Activated CD4-positive, alpha-beta T cell treated with anti-CD3 and anti-CD28 coated beads, Interleukin-2, Interleukin-6, amounts not matched to agents 100 ng/mL and 50 ng/mL, durations not matched to agents 16 hours and 8 hours (primary cell): ENCODE measurements at regions not wholly inside any gene's neighbourhood (a gene's known extent, or its start where the extent isn't known, plus 50 kb on each side); places are given as distances from the start of the nearest gene placed in this dataset.

Experiments
- DNase-seq: peaks from one replicate; pipeline ENCODE4 v3.0.0-alpha.2; 2020

DNA sequence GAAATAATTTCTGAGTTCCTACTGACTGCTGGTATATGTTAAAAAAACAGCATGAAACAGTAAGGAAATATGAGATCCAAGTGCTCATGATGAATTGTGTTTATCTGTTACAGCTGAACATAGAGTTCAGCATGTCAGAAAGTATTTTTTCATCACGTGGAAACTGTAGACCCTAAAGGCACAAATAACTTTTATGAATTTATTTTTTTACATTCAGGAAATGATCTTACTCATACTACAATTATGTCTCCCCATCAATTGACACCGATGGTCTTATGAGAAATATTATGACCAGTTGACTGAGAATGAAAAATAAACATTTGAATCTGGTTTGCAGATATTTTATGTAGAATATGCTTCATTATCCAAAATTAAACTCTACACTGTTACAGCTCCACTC is 283.1 kb upstream of the SPANXN4 start:
- no peak for DNase-seq

- no peak for DNase-seq
Measured at GRCh38 chrX:142733327-142733726, 292.4 kb upstream of the SPANXN4 start.

DNA sequence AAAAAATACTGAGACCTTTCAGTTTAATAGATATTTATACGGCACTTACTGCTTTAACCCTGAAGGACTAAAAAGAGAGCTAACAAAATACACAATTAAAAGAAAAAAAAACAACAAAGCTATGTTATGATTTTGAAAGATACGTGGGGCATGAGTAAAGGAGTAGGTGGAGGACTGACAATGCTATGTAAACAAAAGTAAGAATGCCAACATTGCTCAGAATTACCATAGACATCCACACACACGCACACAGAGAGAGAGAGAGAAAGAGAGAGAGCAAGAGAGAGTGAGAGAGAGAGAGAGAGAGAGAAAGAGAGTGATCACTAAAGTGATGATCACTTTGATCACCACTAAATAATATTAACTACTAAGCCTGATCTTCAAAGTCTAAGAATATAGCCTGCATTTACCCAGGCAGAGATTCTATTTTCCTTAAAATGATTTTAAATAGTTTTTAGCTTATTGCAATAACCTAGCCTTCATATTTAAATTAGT is 313.9 kb upstream of the SPANXN4 start:
- no peak for DNase-seq

DNA sequence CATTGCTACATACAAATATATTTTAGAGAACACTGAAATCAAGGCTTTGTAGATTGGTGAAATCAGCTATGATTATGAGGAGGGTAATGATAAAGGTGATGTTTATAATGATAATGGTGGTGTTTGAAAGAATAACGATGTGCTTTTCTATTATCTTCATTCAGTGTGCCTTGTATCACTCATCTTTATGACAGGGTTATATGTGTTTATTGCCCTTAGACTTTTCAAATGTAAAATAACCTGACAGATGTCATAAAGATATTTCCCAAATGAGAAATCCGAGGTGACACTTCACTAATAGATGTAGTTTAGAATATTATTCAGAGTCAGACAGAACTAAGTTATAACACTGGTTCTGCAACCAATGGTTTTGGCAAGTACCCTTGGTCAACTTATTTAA is 323.0 kb upstream of the SPANXN4 start:
- no peak for DNase-seq

- no peak for DNase-seq
Measured at GRCh38 chrX:142688256-142688655, 337.5 kb upstream of the SPANXN4 start.

- DNase-seq, result no peak
Measured at GRCh38 chrX:142686653-142687283, 339.0 kb upstream of the SPANXN4 start.

DNA sequence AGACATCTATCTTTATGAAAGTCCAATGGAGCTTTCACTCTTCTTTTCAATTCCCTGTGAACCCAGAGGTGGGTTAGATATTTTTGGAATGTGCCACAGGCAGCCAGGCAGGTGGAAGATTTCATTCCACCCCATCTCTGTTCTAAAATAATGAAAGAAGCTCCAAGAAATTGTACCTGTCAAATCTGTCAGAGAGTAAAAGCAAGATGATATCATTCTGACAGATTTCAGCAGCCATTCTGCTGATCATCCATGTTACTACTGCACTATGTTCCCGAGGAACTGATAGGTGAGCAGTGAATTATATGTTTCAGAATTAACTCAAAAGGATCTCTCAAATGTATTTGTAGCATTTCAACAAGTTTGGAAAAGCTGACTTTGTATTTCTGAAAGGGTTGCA is 339.5 kb upstream of the SPANXN4 start:
- DNase-seq, result no peak

GRCh38 chrX:142680038-142680437 is 345.7 kb upstream of the SPANXN4 start:
- no peak for DNase-seq

GRCh38 chrX:142671036-142671435 is 354.7 kb upstream of the SPANXN4 start:
- no peak for DNase-seq

DNA sequence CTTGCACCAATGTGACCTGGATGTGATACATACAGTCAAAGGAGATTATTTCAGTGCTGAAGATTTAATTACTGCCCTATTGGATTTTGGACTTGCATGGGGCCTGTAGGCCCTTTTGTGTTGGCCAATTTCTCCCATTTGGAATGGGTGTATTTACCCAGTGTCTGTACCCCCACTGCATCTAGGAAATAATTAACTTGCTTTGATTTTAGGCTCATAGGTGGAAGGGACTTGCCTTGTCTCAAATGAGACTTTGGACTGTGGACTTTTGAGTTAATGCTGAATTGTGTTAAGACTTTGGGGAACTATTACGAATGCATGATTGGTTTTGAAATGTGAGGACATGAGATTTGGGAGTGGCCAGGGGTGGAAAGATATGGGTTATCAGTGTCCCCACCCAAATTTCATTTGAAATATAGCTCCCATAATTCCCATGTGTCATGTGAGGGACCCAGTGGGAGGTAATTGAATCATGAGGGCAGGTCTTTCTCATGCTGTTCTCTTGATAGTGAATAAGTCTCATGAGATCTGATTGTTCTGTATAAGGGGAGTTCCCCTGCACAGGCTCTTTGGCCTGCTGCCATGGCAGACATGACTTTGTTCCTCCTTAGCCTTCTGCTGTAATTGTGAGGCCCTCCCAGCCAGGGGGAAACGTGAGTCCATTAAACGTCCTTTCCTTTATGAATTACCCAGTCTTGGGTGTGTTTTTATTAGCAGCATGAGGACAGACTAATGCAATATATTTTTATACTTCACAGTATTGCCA is 362.2 kb upstream of the SPANXN4 start:
- no peak for DNase-seq

DNA sequence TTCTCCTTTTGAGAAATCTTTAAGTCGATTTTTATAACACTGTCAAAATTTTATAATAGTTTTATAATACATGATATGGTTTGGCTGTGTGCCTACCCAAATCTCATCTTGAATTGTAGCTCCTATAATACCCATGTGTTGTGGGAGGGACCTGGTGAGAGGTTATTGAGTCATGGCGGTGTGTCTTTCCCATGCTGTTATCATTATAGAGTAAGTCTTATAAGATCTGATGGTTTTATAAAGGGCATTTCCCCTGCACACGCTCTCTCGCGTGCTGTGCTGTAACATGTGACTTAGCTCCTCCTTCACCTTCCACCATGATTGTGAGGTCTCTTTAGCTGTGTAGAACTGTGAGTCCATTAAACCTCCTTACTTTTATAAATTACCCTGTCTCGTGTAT is 364.0 kb upstream of the SPANXN4 start:
- DNase-seq, result no peak

DNA sequence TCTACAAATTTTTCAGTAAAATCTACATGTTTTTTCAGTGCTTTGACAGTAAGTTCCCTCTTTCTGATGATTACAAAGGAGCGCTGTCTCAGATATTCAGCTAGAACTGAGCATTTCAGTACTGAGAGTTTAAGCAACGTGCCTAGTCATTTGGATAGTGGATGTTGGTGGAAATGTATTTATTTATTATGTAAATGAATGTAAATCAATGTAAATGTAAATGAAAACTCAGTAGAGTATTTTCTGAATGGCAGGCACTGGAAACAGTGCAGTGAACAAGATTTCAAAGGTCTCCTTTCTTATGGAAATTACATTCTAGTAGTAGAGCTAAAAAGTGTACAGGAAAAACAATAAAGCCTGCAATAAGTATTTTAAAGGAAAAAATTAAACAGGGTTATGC is 370.2 kb upstream of the SPANXN4 start:
- no peak for DNase-seq

DNA sequence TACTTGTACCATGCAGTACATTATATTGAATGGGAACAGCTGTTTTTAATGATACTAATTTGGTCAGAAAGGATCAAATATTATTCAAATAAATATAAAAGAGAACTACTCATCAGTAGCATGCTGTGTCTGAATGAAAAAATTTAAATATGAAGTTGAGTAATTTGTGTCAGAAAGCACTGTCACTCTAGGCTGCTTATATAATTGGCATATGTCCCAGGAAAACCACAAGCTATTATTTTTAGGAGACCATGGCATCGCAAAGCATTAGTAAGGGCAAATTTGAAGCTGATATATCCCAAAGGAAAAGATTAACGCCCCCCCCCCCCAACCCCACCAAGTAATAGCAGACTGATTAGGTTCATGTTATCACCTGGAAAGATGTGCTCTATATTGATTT is 388.5 kb upstream of the SPANXN4 start:
- DNase-seq, result no peak

- no peak for DNase-seq
Measured at GRCh38 chrX:142616636-142617035, 409.1 kb upstream of the SPANXN4 start.

GRCh38 chrX:142613403-142613802 is 408.3 kb upstream of the MAGEC2 start:
- DNase-seq, result no peak

GRCh38 chrX:142606629-142607028 is 401.5 kb upstream of the MAGEC2 start:
- DNase-seq, result peak; percentile 8

- no peak for DNase-seq
Measured at GRCh38 chrX:142601792-142602191, 396.7 kb upstream of the MAGEC2 start.

GRCh38 chrX:142593361-142593862 is 388.3 kb upstream of the MAGEC2 start:
- DNase-seq, result no peak

DNA sequence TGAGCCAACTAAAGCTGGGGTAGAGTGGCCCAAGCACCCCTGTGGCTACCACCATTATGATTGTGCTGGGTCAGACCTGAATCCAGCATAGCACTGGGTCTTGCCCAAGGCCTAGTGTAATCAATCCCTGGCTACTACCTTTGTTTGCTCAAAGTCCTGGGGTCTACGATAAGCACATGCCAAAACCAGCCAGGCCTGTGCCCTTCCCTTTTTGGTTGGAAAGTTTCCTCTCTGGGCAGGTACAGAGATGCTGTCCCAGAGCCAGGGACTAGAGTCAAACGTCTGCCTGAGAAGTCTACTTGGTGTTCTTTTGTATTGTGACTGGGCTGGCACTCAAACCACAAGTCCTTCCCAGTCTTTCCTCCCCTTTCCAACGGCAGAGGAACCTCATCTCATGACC is 371.5 kb upstream of the MAGEC2 start:
- DNase-seq, result no peak

DNA sequence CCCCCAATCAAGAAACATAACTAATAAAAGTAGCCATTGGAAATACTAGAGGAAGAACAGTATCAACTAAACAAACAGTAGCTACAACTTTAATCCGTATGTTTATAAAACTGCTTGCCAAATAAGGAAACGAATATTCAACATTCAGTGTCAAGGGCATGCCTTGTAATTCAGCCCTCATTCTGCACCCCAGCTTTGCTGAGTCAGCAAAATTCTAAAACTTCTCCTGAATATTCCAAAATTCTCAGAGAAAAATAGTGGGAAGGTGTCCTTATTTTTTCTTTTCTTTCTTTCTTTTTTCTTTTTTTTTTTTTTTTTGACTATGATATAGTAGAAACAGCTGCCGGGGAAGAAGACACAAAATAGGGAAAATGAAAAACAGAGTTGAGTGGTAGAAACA is 344.8 kb upstream of the MAGEC2 start:
- no peak for DNase-seq

DNA sequence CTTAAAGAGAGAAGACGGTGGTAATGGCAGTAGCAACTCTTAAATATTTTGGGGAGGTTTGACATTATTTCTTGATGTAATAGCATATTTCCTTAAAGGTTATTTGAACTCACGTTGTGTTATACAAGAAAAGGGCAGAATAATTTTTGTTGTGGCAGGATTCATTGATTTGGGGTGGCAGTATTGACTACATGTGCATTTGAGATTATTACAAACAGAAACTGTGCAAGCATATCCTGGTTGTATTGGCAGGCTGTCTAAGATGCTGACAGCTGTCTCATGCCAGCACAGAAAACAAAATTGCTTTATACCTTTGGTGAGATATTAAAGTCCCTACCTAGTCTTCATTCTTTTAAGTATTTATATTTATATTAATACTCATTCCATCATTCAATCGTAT is 300.7 kb upstream of the MAGEC2 start:
- DNase-seq, result no peak

DNA sequence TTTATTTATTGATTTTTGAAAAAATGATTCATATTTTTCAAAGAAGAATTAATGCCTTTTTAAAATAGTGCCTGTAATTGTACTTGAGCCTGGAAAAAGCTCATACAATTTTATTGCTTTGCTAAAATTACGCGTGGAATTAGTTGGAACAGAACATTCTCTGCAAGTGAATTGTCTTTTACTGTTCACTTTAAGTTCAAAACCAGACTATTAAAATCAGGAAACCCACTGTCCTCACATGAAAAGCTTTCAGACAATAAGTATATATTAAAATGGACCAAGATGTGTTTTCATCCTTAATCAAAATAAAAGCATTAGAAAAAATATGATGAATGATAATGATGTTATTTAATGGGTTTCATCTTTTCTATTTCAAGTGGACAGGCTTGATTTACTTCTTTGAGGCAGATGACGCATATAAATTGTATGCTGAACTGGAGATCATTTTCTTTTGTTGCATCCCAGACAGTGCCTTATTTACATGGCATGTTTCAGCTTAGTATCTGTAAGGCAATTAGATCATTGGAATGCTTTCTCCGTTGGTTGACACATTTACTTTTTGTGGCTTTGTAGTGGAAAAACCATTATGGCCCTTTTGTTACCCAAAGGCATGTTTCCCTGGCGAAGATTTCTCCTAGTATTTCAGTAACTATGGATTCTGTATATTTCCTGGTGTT is 299.0 kb upstream of the MAGEC2 start:
- DNase-seq, result no peak

DNA sequence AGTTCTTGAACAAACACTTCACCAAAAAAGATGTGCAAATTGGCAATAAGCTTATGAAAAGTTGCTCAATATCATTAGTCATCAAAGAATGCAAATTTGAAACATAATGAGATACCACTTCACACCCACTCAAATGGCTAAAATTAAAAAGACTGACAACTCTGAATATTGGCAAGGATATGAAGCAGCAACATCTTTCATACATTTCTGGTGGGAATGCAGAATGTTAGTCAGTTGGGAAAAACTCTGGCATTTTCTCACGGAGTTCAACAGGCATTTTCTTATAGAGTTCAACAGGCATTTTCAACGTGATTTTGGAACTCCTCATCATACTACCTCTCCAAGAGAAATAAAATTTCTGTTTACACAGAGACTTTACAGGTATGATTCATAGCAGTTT is 297.4 kb upstream of the MAGEC2 start:
- no peak for DNase-seq

DNA sequence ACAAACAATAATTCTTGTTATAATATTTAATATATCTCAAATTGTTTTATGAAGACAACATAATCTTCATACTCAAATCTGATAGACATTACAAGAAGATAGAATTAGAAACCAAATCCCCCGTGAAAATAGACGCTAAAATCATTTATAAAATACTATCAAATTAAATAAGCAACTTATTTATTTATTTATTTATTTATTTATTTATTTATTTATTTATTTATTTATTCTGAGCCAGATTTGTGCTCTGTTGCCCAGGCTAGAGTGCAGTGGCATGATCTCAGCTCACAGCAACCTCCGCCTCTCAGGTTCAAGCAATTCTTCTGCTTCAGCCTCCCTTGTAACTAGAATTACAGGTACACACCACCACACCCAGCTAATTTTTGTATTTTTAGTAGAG is 294.9 kb upstream of the MAGEC2 start:
- DNase-seq, result no peak
